Psoas muscle (tissue), 7 donors: ENCODE measurements at regions not wholly inside any gene's neighbourhood (a gene's known extent, or its start where the extent isn't known, plus 50 kb on each side); places are given as distances from the start of the nearest gene placed in this dataset.
"Not testable (repeated sequence)": the region's sequence is repeated elsewhere in the genome, so short reads cannot be mapped to it uniquely, and the experiment has no call there.

Source experiments
- ATAC-seq, 4 donors: fragments of 200-7000 bp; cut with Tn5 transposase; one replicate each; pipeline ENCODE4 v1.9.1; 2020; ENCODE audit warnings: moderate library complexity in 3 of 4, mild to moderate bottlenecking in 2 of 4
- DNase-seq, 2 donors: peaks; one replicate each; pipeline ENCODE4 v3.0.0-alpha.2; 2020
- H3K27ac ChIP-seq: fragments of 200-600 bp; one replicate; pipeline ENCODE4 v1.8.0; 2022
- H3K27me3 ChIP-seq, 3 donors: fragments of 200-600 bp in 1 of 3; one replicate each; pipeline versions ENCODE4 v1.6.1 to v1.8.0; 2013 to 2022; ENCODE audit warnings: low read length in 2 of 3, mild to moderate bottlenecking in 2 of 3, moderate library complexity in 1 of 3; ENCODE audit not compliant: insufficient read depth in 3 of 3
- H3K36me3 ChIP-seq, 2 donors: fragments of 200-600 bp in 1 of 2; one replicate each; pipeline versions ENCODE4 v1.6.1 to v1.8.0; 2013 to 2022; ENCODE audit warnings: low read depth in 1 of 2, mild to moderate bottlenecking in 1 of 2, moderate library complexity in 1 of 2; ENCODE audit not compliant: insufficient read depth in 1 of 2
- H3K4me1 ChIP-seq: fragments of 200-600 bp; one replicate; pipeline ENCODE4 v1.8.0; 2022
- H3K4me3 ChIP-seq: fragments of 200-600 bp; one replicate; pipeline ENCODE4 v1.8.0; 2022; ENCODE audit warnings: mild to moderate bottlenecking
- H3K9me3 ChIP-seq: fragments of 200-600 bp; one replicate; pipeline ENCODE4 v1.8.0; 2022
- WGBS, 3 donors: extraction: QIAGEN DNeasy Blood & Tissue Kit; methylation state at CpG; one replicate each; pipeline versions ENCODE4 v1.1.6 to v1.1.7; 2013; 5-methylcytosine and 5-hydroxymethylcytosine counted together
- intact Hi-C, 2 donors: fragments of 100-400 bp; cut with DNase I; formaldehyde crosslinking; loops; one replicate each; pipeline versions ENCODE4 v1.11.0 to v1.14.2; 2022
- TF ChIP-seq, protein P1 (sequence below): fragments of 200-600 bp; IDR thresholded peaks from one replicate; pipeline ENCODE4 v1.8.0; 2022; ENCODE audit warnings: antibody characterized with exemption
- donor health status: healthy with polysubstance abuse.
- donor health status: DM: no; HTN: no; CAD: no; lungs with moderate emphysema.
- donor health status: Bipolar disorder and iron deficiency.
- donor health status: healthy.
- donor health status: DM: yes; HTN: yes; CAD: no.
- donor health status: DM: no; HTN: no; CAD: no.
- donor health status: DM: yes; HTN: yes; CAD: no.

DNA sequence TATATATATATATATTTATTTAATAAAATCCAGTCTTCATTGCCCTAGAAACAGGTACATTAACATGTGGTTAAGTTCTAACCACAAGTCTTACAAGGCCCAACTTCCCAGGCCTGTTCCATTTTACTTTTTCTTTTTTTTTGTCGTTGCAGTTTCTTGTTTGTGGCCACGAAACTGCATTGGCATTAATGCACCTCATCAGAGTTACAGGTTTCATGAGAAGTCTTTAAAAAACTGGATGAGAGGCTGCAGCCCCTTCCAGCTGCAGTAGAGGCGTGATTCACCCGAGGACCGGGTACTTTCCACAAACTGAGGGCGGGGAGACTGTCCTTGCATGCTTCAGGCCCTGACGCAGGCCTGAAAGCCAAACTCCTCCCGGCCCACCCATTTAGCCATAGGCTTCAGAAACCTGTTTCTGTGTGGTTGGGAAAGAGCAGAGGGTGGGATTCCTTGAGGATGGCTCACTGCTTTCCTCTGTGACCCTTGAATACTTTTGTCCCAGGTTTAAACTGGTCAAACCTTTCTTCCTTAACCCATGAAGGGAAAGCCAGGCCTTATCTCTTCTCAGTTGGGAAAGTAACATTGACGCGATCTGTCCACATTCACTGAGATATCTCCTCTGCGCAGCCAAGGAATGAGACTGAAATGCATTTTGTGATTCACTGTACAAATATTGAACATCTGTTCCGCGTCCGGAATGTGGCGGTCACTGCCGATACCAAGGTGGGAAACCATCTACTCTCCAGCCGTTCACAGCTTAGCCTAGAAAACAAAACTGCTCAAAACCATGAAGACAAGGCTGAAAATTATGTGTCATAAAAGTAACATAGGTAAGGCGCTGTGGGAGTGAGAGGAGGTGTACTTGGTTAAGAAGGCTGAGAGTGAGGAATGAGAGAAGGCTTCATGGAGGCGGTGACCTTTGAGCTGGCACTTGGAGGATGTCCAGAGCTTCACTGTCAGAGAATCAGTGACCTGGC is 311.7 kb downstream of the GATA3 start:
- no peaks in the 10 kb centered on the region for H3K9me3 ChIP-seq
- 81 to 83% (median 82%) methylated on average over 19 of the region's 19 CpGs for WGBS, 3 donors
- H3K36me3 ChIP-seq = no peaks in the 10 kb centered on the region
- intact Hi-C loops = loop anchor here in 1 of 2 donors (10.0 kb wide), 1 partner anchor 91 kb away; no protein-coding TSS in a partner anchor
- TF ChIP-seq, protein P1, sequence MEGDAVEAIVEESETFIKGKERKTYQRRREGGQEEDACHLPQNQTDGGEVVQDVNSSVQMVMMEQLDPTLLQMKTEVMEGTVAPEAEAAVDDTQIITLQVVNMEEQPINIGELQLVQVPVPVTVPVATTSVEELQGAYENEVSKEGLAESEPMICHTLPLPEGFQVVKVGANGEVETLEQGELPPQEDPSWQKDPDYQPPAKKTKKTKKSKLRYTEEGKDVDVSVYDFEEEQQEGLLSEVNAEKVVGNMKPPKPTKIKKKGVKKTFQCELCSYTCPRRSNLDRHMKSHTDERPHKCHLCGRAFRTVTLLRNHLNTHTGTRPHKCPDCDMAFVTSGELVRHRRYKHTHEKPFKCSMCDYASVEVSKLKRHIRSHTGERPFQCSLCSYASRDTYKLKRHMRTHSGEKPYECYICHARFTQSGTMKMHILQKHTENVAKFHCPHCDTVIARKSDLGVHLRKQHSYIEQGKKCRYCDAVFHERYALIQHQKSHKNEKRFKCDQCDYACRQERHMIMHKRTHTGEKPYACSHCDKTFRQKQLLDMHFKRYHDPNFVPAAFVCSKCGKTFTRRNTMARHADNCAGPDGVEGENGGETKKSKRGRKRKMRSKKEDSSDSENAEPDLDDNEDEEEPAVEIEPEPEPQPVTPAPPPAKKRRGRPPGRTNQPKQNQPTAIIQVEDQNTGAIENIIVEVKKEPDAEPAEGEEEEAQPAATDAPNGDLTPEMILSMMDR = no peak
- H3K4me3 ChIP-seq = no peak overlapping the region
- no peaks in the 10 kb centered on the region for H3K27me3 ChIP-seq
- H3K4me1 ChIP-seq = no peaks in the 10 kb centered on the region
- ATAC-seq = no peak
- H3K27ac ChIP-seq = no peak overlapping the region
- no peak for DNase-seq

DNA sequence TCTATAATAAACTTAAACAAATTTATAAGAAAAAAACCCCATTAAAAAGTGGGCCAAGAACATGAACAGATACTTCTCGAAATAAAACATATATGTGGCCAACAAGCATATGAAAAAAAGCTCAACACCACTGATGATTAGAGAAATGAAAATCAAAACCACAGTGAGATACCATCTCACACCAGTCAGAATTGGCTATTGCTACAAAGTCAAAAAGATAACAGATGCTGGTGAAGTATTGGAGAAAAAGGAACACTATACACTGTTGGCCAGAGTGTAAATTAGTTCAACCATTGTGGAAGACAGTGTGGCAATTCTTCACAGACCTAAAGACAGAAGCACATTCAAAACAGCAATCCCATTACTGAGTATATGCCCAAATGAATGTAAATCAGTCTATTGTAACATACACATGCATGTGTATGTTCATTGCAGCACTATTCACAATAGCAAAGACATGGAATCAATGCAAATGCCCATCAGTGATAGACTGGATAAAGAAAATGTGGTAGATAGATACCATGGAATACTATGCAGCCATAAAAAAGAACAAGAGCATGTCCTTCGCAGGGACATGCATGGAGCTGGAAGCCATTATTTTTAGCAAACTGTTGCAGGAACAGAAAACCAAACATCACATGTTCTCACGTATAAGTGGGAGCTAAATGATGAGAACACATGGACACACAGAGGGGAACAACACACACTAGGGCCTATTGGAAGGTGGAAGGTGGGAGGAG is 313.4 kb downstream of the GATA3 start:
- not testable (repeated sequence) for DNase-seq, H3K27me3 ChIP-seq, H3K27ac ChIP-seq, H3K4me3 ChIP-seq, H3K9me3 ChIP-seq, H3K36me3 ChIP-seq, ATAC-seq, H3K4me1 ChIP-seq
- 83 to 90% (median 83%) methylated on average over 3 of the region's 3 CpGs for WGBS, 3 donors
- intact Hi-C loops = loop anchor here in 1 of 2 donors (10.0 kb wide), 1 partner anchor 93 kb away; no protein-coding TSS in a partner anchor

DNA sequence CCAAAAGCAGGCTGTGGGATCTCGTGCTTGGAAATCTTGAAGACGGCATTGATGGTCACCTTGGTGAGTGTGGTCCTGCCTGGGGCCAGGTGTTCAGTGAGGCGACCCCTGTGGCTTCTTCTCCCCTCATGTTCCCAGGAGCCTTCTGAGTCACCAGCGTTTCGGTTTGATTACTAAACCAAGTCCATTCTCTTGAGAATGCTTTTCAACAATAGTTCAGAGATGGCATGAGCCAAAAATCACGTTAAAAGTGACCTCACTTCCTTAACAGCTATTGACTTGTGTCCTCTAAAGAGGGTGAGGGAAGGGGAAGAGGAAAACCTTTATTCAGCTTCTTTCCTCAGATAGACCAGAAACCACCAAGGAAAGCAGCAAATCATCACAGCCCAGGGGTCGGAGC is 315.2 kb downstream of the GATA3 start:
- intact Hi-C loops = loop anchor here in 1 of 2 donors (10.0 kb wide), 1 partner anchor 95 kb away; no protein-coding TSS in a partner anchor
- Histone ChIP-seq H3K4me1 (no peaks in the 10 kb centered on the region), H3K27me3 (peaks cover 0 to 2% (median 0%) of the 10 kb centered on the region in 3 donors), H3K4me3 (no peak overlapping the region), H3K27ac (peak overlapping the region; percentile 53), H3K9me3 (no peaks in the 10 kb centered on the region), H3K36me3 (no peaks in the 10 kb centered on the region)
- DNase-seq (no peak), ATAC-seq (no peak)
- 50 to 71% (median 61%) methylated on average over 7 of the region's 7 CpGs for WGBS, 3 donors
- TF ChIP-seq, protein P1 = no peak

DNA sequence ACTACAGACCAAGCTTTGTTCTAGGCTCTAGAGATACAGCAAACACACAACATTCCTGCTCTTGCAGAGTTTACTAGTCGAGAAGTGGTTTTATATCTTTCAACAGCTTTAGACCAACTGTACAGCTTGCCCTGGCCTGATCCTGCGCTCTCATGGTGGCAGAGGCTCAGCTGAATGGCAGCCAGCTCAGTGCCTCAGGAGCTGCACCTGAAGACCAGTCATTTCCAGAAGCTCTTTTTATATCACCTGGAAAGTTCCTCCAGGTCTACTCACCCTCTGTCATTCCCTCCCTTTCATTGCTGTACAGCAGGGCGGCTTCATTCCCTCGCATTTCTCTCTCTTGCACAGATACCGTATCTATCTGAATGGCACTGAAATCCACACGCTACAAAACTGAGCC is 319.8 kb downstream of the GATA3 start:
- intact Hi-C loops = no loop called here
- no peak for ATAC-seq
- DNase-seq = no peak
- Histone ChIP-seq H3K27ac (no peak overlapping the region), H3K4me1 (no peaks in the 10 kb centered on the region), H3K36me3 (no peaks in the 10 kb centered on the region), H3K9me3 (no peaks in the 10 kb centered on the region), H3K27me3 (peaks cover 0 to 2% (median 0%) of the 10 kb centered on the region in 3 donors), H3K4me3 (no peak overlapping the region)
- WGBS, 3 donors = 86 to 93% (median 87%) methylated on average over 6 of the region's 6 CpGs
- TF ChIP-seq, protein P1 = no peak

DNA sequence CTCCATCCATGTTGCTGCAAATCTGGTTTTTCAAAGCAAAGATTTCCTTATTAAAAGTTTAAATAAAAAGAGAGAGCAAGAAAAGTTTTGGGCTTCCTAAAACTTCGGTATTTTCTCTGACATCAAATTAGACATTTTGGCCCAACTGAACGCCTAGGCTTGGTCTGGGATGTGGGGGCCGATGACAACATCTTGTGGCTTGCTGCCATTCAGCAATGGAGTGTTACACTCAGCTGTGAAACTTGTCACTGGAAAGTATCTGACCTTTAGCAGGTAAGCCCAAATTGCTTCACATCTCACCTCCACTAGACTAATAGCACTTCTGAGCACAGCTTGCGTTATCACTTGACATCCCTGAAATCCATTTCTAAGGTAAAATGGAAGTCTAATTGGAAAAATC is 320.6 kb downstream of the GATA3 start:
- intact Hi-C loops = no loop called here
- no peak overlapping the region for H3K4me3 ChIP-seq
- no peak for DNase-seq
- TF ChIP-seq, protein P1 = no peak
- peaks cover 0 to 2% (median 0%) of the 10 kb centered on the region in 3 donors for H3K27me3 ChIP-seq
- H3K36me3 ChIP-seq = no peaks in the 10 kb centered on the region
- H3K27ac ChIP-seq = no peak overlapping the region
- peaks cover under 1% of the 10 kb centered on the region for H3K4me1 ChIP-seq
- 53 to 60% (median 54%) methylated on average over 4 of the region's 4 CpGs for WGBS, 3 donors
- ATAC-seq = no peak
- no peaks in the 10 kb centered on the region for H3K9me3 ChIP-seq
